HG03520 (cell line): ENCODE measurements at regions not wholly inside any gene's neighbourhood (a gene's known extent, or its start where the extent isn't known, plus 50 kb on each side); places are given as distances from the start of the nearest gene placed in this dataset.

Experiments used
- ATAC-seq: cut with Tn5 transposase; IDR thresholded peaks from one replicate; pipeline ENCODE4 v1.9.1; 2021; ENCODE audit warnings: mild to moderate bottlenecking, moderate library complexity; ENCODE audit not compliant: unreplicated experiment

DNA sequence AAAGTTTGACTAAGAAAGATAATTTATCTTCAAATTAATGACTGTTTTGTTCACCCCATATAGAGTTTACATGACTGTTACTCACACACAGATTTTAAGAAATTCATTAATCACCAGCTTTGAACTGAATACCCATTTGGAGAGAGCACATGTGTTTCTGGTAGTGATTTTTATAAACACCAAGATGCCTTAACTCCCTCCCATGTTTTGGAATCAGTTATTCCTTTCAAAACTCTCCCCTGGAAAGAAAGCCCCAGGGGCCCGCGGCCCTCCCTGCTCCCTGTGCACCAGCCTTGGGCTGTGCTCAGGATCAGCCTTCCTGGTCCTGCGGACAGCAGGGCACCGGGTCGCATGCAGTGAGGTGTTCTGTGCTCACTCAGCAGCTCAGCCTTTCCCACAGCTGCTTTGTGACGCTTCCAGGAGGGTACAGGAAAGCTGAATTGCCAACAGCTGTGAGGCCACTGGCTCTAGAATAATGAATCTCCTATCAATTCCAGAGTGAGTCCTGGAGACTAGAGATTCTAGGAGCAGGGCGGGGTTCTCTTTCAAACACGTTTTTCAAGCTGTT is 483.2 kb downstream of the EFNB2 start:
- ATAC-seq = no peak

DNA sequence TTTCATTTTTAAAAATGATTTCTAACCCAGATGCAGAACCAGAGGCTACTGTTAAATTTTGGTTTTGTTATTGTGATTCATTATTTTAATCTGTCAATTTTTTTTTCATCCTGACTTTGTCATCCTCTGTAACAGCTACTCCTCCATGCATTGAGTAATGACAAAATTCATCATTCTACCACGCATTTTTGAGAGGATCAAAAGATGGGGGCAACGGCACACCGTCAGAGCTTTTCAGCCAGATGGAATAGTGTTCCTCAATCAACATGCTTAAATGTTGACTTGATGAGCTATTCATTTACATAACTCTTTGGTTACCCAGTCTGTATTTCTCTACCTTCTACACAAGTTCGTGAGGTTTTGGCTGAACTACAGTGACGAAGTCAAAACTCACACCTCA is 486.3 kb downstream of the EFNB2 start:
- no peak for ATAC-seq

DNA sequence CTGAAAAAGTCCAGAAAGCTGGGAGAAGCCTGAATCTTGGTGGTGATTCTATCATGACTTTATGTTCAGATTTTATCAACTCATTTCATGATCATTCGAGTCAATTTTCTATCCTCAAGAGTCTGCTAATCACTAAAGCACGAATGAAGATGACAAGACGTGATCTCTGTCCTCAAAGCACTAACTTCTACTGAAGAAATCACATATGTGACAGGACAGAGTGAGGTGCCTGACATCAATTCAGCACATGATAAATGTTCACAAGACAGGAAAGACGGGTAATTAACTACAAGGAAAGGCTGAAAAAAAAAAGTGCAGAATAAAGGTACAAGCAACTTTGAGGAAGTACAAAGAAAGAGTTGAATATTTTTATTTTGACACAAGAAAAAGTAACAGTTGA is 487.1 kb downstream of the EFNB2 start:
- no peak for ATAC-seq

DNA sequence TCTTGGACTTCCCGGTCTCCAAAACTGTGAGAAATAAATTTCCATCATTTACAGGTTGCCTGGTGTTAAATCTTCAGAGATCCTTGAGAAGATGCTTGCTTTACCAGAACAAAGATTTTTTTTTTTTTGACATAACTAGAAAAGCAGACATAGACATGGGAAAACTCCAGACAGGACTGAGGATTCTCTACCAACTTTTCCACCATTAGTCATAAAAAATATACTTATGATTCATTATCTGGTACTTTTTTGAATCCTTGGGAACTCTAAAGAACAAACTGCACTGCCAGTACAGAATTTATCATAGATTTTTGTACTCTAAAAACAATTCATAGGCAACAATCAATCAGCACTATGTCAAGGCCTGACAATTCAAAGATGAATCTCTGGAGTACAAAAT is 487.6 kb downstream of the EFNB2 start:
- no peak for ATAC-seq

DNA sequence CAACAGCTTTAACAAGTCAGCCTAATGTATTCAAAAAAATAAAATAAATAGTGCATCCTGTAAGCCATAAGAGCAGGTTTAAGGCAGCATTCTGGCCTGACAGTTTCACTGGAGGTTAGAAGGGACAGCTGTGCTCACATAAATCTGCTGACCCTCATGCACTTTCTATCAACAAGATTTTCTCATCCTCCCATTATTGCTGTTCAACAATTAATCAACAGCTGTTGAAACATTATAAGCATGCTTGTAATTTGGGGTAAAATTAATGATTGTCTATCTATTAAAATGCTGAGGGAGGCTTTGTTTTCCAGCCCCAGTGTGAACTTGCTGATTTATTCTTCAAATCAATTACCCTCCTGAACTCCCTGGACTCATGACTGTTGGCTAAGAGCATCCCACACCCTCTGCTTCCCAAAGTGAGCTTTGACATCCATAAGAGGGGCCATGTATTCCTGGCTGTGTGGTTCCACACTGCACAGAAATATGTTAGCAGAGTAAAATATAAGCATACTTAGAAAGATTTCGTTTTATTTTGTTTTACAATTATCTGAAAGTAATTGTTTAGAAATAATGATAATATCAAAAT is 492.4 kb downstream of the EFNB2 start:
- ATAC-seq = no peak

DNA sequence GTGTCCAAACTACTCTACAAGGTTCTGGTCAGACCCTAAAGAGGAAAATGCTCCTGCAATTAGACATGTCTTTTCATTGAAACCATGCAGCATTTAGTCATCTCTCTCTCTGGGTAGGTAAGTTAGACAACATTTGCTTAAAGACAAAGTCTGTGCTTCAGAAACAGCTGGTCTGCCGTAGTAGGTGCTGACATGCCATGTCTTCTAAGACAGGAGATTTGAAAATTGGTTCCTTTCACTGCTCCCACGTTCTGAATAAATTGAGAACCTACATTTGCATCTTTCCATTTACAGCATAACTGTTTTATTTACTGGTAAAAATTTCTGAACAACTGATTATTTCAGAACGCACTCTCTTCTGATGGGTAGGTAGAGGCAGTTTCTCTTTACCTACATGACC is 494.0 kb downstream of the EFNB2 start:
- ATAC-seq = no peak

DNA sequence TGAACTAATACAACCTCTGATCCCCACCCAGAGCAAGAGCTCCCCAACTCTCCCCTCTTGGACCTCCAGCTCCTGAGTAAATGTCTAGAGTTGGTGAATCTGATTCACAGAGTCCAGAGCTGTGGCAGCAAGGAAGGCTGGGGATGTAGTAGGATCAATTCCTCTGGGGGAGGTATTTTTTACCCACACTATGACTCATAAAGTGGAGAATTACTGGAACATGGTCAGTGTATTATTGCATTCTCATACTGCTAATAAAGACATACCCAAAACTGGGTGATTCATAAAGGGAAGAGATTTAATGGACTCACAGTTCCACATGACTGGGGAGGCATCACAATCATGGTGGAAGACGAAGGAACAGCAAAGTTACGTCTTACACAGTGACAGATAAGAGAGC is 496.7 kb downstream of the EFNB2 start:
- no peak for ATAC-seq

DNA sequence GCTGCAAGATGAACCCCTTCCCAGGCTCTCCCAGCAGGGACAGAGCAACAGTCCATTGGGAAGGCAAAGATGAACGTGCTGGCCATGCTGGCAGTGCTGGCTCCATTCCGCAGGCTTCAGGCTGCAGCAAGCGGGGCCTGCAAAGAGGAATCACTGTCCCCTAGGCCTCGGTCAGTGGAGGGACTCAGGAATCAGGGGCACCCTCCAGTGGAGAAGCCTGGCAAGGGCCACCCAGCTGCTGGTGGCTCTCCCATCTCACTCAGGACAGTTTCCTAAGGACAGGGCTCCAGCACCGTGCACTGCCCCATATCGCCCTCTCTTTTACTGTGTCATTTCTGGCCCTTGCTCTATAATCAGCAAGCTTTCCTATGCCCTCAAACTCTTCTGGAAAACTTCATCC is 498.6 kb downstream of the EFNB2 start:
- ATAC-seq = no peak

DNA sequence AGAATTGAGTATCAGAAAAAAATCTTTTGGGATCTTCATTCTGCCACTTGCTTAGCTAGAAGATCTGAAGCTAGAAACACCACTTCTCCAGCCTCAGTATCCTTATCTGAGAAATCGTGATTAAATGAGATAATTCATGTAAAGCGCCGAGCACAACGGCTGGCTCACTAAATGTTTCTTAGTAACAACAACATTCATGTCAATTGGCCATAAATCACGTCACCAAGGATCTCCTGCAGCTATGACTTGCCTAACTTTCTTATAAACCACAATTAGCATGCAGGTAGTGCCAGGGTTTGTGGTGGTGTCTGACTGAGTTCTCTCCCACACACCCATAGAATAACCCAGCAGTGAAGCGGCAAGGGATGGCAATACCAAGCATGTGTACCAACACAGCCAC is 501.3 kb downstream of the EFNB2 start:
- no peak for ATAC-seq

DNA sequence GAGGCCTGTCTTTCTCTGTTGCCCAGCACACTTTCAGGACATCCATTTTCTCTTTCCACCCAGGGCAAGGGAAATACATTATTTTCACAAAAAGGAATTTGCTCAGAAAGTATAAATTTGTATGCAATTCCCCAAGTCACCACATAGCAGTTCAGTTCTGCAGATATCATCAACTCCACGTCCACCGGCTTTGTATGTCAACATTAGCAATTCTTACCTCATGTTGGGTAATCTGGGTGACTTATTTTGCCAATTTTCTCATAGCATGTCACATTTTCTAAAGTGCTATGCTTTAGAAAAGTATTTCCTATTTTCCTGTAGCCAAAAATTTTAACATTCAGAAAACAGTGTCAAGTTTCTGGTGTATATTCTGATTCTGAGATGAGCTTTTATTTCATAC is 501.8 kb downstream of the EFNB2 start:
- ATAC-seq = no peak

DNA sequence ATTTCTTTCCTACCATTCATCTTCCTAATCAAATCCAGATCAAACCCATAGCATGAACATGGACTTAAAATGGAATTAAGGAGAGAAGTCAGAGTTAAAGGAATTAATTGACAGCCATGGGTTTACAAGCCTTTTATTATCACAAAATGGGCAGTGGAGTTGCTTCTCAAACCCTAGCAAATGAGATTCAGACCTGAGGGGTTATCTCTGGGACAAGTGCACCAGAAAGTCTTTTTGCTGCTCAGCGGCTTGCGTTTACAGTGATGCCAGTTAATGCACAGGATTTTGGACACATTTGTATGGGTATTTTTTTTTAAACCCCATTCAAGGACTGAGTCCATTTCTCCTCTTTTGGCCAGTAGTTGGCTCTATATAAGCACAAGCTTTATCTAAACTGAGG is 503.0 kb downstream of the EFNB2 start:
- no peak for ATAC-seq

DNA sequence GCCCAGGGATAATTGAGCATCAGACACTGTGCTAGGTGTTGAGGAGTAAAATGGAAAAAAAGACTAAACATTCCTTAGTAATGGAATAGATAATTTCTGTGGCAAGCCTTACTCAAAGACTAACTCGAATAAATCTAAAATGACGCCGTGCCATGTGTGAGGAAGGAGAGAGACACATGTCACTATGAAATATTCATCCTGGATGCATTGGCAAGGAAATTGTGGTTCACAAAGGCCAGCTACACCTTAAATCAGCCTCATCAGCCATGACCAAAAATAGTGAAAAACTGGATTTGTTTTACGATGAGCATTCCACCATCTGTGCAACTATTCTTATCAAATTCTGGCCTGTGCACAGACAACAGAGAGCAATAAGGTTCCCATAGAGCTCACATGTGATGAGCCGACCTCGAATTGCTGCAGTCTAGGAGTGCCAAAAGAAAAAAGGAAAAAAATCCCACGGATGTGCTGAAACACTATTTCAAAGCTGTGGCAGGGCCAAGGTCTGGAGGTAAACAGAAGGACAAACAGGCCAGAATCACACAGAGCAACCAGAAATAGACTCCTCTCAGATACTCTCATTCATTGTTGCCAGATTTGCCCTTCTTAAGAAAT is 505.7 kb downstream of the EFNB2 start:
- no peak for ATAC-seq

DNA sequence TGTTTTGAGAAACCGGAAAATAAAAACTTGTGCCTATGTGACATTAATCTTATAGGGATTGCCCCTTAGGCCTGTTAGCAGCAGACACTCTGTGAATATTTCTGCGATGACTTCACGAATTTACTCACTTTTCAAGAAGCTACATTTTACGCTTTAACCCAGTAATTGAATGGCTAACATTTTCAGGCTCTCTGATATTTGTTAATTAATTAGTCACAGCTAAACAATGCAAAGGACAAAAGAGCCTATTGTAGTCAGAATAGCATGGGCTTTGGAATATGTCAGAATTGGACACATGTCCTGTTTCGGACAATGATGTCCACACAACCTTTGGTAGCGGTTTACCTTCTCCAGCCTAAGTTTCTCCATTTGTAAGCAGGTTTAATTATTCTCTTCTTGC is 506.6 kb downstream of the EFNB2 start:
- ATAC-seq = no peak

DNA sequence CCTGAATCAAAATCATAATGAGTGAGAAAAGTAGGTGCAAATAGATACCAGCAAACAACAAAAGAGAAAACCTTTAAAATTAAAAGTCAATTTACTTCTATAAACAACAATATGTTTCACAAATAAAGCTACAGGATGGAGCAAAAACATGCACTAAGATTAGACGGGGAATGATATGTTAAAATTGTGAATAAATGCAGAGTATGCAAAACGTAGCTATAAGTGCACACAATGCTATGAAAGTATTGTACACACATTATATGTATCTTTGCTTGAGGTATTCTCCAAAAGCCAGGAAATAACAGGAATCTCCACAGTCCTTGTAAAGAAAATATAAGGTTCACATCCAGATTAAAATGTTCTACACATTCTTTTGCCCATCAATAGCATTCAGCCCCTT is 523.9 kb downstream of the EFNB2 start:
- ATAC-seq = no peak

DNA sequence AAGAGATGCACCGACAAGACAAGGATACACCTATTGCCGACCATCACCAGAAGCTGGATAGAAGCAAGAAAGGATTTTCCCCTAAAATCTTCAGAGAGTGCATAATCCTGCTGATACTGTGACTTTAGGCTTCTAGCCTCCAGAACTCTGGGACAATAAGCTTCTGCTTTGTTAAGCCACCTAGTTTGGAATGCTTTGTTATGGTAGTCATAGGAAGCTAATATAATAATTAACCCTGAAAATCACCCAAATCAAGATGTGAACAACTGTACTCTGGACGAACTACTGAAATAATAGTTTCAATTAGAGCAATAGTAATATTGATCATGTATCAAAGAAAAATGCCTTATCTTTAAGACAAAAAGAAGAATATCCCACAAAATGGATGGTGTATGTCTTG is 524.6 kb downstream of the EFNB2 start:
- ATAC-seq = no peak

DNA sequence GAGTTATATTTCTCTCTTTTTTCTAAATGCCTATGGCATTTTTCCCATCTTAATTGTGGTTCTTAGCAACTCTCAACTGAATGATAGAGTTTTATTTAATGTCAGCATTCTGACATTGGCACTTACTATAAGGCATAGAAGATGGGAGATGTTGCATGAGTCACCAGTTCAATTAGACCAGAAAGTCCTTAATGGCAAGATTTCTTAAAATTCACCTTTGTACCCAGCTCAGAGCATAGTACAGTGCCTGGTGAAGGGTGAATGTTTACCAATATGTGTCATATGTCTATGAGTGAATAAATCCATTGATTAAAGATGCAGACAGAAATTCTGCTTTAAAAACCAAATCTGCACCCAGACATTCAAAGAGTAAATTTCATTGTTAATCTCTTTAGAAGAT is 526.9 kb downstream of the EFNB2 start:
- ATAC-seq = no peak

DNA sequence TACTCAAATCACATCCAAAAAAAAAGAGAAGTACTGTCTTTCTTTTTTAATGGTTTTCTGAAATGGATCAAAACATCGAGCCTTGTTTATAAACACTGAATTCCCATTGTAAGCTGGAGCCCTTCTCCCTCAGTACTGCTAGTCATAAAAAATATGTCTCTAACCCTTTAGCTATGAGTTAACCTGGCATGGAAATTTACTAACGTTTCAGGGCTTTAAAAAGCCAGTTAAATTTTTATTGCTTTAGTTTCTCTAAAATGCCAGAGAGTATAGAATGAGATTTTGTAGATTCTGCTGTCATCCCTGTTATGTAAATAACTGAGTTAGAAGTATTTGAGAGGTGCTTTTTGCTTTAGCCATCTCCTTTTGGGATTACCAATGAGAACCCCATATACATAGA is 528.3 kb downstream of the EFNB2 start:
- ATAC-seq = no peak

DNA sequence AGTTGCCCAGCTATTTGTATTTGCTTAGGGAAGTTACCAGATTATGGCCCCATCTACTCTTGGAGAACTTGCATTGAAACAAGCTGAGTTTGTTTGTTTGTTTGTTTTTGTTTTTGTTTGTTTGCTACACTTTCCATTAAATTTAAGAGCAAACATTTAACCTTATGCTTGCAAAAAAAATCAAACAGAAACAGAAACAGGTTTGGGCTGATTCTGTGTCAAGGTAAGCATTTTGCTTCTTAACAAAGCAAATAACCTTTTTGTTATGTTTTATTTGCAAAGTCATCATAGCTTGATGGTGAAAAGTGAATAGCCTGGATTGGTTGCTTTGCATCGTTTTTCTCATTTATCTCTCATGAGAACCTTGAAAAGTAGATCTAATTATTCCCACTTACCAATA is 531.8 kb downstream of the EFNB2 start:
- no peak for ATAC-seq

DNA sequence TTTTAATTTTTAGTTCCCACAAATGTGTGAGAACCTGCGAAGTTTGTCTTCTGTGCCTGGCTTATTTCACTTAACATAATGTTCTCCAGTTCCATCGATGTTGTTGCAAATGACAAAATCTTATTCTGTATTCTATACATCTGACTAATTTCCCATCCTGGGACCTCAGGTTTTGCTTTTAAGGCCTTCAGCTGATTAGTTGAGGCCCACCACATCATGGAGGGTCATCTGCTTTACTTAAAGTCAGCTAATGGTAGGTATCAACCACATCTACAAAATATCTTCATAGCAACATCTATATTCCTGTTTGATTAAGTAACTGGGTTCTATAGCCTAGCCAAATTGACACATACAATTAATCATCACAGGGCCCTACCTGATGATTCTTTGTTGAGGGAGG is 534.0 kb downstream of the EFNB2 start:
- ATAC-seq = no peak

DNA sequence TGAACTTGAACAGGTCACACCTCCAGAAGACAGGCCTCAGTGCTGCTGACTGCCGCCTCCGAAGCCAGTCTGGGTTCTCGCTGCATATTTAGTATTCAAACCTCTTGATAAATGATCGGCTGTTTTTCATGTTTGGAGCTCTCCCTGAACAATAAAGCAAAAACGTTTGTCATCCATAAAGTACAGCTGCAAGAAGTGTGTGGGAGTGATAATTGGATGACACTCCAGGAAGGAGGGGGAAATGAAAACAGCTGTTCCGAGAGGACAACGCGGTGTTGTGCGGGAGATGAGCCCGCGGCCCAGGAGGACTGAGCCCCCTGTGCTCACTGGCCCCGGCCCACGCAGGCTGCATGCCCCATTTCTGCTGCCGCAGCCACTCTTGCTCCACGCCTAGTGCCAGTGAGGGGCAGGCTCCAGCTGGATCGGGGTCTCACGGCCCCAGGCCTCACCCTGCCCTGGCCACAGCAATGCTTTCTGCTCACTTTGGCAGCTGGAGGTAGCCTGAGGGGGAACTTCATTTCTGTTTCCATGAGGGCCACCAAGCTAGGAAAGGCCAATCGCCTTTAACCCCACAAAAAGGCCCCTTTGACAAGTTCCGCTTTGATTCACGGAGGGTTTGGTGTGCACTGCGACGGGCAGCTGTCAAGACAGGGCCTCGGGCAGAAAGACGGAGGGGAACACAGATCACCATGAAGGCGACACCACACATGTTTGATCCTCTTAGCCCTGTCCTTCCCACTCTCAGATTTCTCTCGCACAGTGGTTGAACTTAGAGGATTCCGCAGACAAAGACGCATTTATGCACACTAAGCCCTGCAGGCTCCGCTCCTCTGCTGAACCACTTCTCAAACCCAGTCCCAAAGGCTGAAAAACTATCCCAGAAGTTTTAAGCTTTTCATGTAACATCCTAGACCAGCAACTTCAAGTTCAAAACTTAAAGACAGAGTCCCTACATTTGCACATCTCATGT is 537.6 kb downstream of the EFNB2 start:
- no peak for ATAC-seq

DNA sequence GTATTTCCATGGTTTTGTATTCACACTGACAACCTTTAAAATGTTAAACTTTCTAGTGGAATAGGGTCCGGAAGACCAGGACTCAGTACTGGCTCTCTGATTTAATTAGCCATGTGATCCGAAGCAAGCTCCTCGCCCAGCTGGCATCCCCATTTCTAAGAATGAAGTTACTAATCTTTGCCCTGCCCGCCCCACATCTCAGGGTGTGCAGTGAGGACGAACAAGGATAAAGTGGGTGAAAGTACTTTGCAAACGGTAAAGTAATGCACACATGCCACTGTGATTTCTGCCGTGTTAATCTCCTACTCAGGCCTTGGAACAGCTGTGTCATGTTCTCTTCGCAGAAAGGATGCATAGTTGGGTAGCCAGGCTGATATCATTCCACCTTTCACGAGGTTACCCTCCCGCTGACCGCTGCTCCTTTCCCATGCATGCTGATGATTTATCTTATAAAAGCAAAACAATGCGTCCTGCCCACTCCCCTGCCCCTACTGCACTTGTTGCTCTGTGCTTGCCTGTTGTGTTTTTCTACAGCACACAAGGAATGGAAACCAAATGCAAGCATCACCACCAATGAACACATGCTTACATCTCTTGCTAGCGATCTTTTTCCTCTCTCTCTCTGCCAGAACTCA is 539.0 kb downstream of the EFNB2 start:
- ATAC-seq = no peak
